PFSK-1 (cell line): ENCODE measurements at regions not wholly inside any gene's neighbourhood (a gene's known extent, or its start where the extent isn't known, plus 50 kb on each side); places are given as distances from the start of the nearest gene placed in this dataset.

Source experiments
- FOXP2 ChIP-seq: optimal IDR thresholded peaks from 2 replicates; pipeline ENCODE3; 2011; ENCODE audit warnings: borderline replicate concordance, control low read depth, inconsistent platforms; ENCODE audit not compliant: insufficient read depth; ENCODE audit errors: extremely low read length, extremely low read depth
- POLR2AphosphoS5 ChIP-seq: IDR thresholded peaks from 2 replicates; pipeline ENCODE4 v1.6.1; 2012; ENCODE audit warnings: low read depth, mild to moderate bottlenecking, control low read depth, low read length, moderate library complexity
- TF ChIP-seq, protein P1 (sequence below), 2 experiments: IDR thresholded peaks; 2 replicates each; pipeline versions ENCODE4 v1.6.1 to v1.8.0; 2011 to 2012; ENCODE audit warnings: low read depth in 2 of 2, low read length in 2 of 2, control low read depth in 1 of 2, inconsistent platforms in 1 of 2, mild to moderate bottlenecking in 1 of 2, moderate library complexity in 1 of 2; ENCODE audit not compliant: insufficient read depth in 1 of 2

DNA sequence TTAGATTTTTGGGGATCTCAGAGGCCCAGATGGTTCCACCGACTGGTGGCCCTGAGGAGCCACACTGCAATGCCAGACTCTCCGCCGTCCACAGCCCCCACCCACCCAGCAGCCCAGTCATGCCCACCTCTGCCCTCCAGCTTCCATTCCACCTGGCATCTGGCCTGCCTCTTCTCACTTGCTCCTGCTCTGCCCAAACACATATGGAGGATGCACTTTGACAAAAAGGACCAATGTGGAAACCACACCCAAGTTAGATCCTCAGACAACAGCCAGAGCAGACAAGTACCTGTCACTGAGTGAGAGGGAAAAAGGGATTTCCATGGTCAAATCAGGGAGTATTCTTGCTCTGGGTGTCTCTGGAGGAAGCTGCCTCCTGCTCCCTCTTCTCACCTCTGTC is 120.6 kb upstream of the NXT1 start:
- no peak for TF ChIP-seq POLR2AphosphoS5
- TF ChIP-seq FOXP2 = no peak
- TF ChIP-seq, protein P1, sequence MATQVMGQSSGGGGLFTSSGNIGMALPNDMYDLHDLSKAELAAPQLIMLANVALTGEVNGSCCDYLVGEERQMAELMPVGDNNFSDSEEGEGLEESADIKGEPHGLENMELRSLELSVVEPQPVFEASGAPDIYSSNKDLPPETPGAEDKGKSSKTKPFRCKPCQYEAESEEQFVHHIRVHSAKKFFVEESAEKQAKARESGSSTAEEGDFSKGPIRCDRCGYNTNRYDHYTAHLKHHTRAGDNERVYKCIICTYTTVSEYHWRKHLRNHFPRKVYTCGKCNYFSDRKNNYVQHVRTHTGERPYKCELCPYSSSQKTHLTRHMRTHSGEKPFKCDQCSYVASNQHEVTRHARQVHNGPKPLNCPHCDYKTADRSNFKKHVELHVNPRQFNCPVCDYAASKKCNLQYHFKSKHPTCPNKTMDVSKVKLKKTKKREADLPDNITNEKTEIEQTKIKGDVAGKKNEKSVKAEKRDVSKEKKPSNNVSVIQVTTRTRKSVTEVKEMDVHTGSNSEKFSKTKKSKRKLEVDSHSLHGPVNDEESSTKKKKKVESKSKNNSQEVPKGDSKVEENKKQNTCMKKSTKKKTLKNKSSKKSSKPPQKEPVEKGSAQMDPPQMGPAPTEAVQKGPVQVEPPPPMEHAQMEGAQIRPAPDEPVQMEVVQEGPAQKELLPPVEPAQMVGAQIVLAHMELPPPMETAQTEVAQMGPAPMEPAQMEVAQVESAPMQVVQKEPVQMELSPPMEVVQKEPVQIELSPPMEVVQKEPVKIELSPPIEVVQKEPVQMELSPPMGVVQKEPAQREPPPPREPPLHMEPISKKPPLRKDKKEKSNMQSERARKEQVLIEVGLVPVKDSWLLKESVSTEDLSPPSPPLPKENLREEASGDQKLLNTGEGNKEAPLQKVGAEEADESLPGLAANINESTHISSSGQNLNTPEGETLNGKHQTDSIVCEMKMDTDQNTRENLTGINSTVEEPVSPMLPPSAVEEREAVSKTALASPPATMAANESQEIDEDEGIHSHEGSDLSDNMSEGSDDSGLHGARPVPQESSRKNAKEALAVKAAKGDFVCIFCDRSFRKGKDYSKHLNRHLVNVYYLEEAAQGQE (IDR thresholded peaks at IDR 0.05; ENCODE audit: insufficient read depth in 1 of 2, low read depth in 2 of 2, low read length in 2 of 2) = no peak
